ENCODE measurements at regions not wholly inside any gene's neighbourhood (a gene's known extent, or its start where the extent isn't known, plus 50 kb on each side); places are given as distances from the start of the nearest gene placed in this dataset.

GRCh38 chr21:28148400-28149064 is 844.1 kb downstream of the LTN1 start:
- H3K4me1 Mint-ChIP-seq (ENCODE audit: low read depth, unreplicated experiment) = no peaks in the 10 kb centered on the region
- no peak overlapping the region for H3K4me2 ChIP-seq (ENCODE audit: low read length)
- no peak overlapping the region for H3K4me3 ChIP-seq (ENCODE audit: insufficient read depth, low read depth, low read length)
- no peaks in the 10 kb centered on the region for H3K79me2 ChIP-seq (ENCODE audit: insufficient read depth, low read length)
- H3K4me1 ChIP-seq (ENCODE audit: insufficient read depth, low read length) = no peaks in the 10 kb centered on the region
- H4K20me1 ChIP-seq (ENCODE audit: insufficient read depth, low read length) = no peaks in the 10 kb centered on the region
- no peak for TF ChIP-seq CTCF (IDR thresholded peaks at IDR 0.05; ENCODE audit: insufficient read depth, low read depth, low read length)
- no peak for TF ChIP-seq EZH2 (IDR thresholded peaks at IDR 0.05; ENCODE audit: insufficient read depth, low read length)
- H3K36me3 ChIP-seq (ENCODE audit: insufficient read depth, low read length) = no peaks in the 10 kb centered on the region
- H3K36me3 Mint-ChIP-seq (ENCODE audit: low read depth, unreplicated experiment) = no peaks in the 10 kb centered on the region
- H3K9ac ChIP-seq (ENCODE audit: low read length) = no peak overlapping the region
- no peaks in the 10 kb centered on the region for H3K9me3 ChIP-seq (ENCODE audit: insufficient read depth, low read depth, low read length)
- H3K27ac Mint-ChIP-seq (ENCODE audit: unreplicated experiment) = no peak overlapping the region
- H2AFZ ChIP-seq (ENCODE audit: low read depth, low read length) = no peak overlapping the region
- H3K27me3 ChIP-seq (ENCODE audit: insufficient read depth, low read length) = no peaks in the 10 kb centered on the region
- H3K9me3 Mint-ChIP-seq (ENCODE audit: unreplicated experiment) = no peaks in the 10 kb centered on the region
- no peak for DNase-seq (ENCODE audit: low read depth)
- no peak overlapping the region for H3K4me3 Mint-ChIP-seq (ENCODE audit: unreplicated experiment)
- FAIRE-seq = no peak
- no peak overlapping the region for H3K27ac ChIP-seq (ENCODE audit: low read depth, low read length)
- no peaks in the 10 kb centered on the region for H3K27me3 Mint-ChIP-seq (ENCODE audit: low read depth, unreplicated experiment)

DNA sequence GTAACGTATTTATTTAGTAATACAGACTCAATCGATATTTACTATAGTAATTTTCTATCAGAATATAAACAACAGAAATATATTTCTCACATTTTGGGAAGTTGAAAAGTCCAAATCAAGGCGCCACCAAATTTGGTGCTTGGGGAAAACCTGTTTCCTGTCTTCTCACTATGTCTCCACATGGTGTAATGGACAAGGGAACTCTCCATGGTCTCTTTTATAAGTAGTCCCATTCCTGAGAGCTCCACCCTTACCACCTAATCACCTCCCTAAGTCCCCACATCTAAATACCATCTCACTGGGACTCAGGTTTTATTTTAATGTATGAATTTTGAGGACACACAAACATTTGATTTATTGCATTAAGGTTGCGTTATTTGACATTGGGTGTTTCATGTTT is 848.0 kb downstream of the LTN1 start:
- Histone ChIP-seq H3K79me2 (ENCODE audit: insufficient read depth, low read length) (no peaks in the 10 kb centered on the region), H2AFZ (ENCODE audit: low read depth, low read length) (no peak overlapping the region), H3K4me2 (ENCODE audit: low read length) (no peak overlapping the region), H3K27me3 (ENCODE audit: insufficient read depth, low read length) (no peaks in the 10 kb centered on the region), H3K36me3 (ENCODE audit: insufficient read depth, low read length) (no peaks in the 10 kb centered on the region), H3K9me3 (ENCODE audit: insufficient read depth, low read depth, low read length) (no peaks in the 10 kb centered on the region), H3K4me1 (ENCODE audit: insufficient read depth, low read length) (peaks cover 3% of the 10 kb centered on the region), H3K9ac (ENCODE audit: low read length) (no peak overlapping the region), H4K20me1 (ENCODE audit: insufficient read depth, low read length) (no peaks in the 10 kb centered on the region), H3K27ac (ENCODE audit: low read depth, low read length) (no peak overlapping the region), H3K4me3 (ENCODE audit: insufficient read depth, low read depth, low read length) (no peak overlapping the region)
- TF ChIP-seq CTCF (IDR thresholded peaks at IDR 0.05; ENCODE audit: insufficient read depth, low read depth, low read length) = no peak
- TF ChIP-seq EZH2 (IDR thresholded peaks at IDR 0.05; ENCODE audit: insufficient read depth, low read length) = no peak
- Mint-ChIP-seq H3K27me3 (ENCODE audit: low read depth, unreplicated experiment) (no peaks in the 10 kb centered on the region), H3K27ac (ENCODE audit: unreplicated experiment) (no peak overlapping the region), H3K4me1 (ENCODE audit: low read depth, unreplicated experiment) (peaks cover 9% of the 10 kb centered on the region), H3K4me3 (ENCODE audit: unreplicated experiment) (no peak overlapping the region), H3K9me3 (ENCODE audit: unreplicated experiment) (no peaks in the 10 kb centered on the region), H3K36me3 (ENCODE audit: low read depth, unreplicated experiment) (no peaks in the 10 kb centered on the region)
- no peak for DNase-seq (ENCODE audit: low read depth)
- no peak for FAIRE-seq

- Mint-ChIP-seq H3K4me3 (ENCODE audit: unreplicated experiment) (no peak overlapping the region), H3K36me3 (ENCODE audit: low read depth, unreplicated experiment) (no peaks in the 10 kb centered on the region), H3K27ac (ENCODE audit: unreplicated experiment) (no peak overlapping the region), H3K4me1 (ENCODE audit: low read depth, unreplicated experiment) (peaks cover 9% of the 10 kb centered on the region), H3K27me3 (ENCODE audit: low read depth, unreplicated experiment) (no peaks in the 10 kb centered on the region), H3K9me3 (ENCODE audit: unreplicated experiment) (no peaks in the 10 kb centered on the region)
- TF ChIP-seq EZH2 (IDR thresholded peaks at IDR 0.05; ENCODE audit: insufficient read depth, low read length) (no peak), CTCF (IDR thresholded peaks at IDR 0.05; ENCODE audit: insufficient read depth, low read depth, low read length) (no peak)
- Histone ChIP-seq H3K27me3 (ENCODE audit: insufficient read depth, low read length) (no peaks in the 10 kb centered on the region), H4K20me1 (ENCODE audit: insufficient read depth, low read length) (no peaks in the 10 kb centered on the region), H2AFZ (ENCODE audit: low read depth, low read length) (no peak overlapping the region), H3K79me2 (ENCODE audit: insufficient read depth, low read length) (no peaks in the 10 kb centered on the region), H3K4me2 (ENCODE audit: low read length) (no peak overlapping the region), H3K4me1 (ENCODE audit: insufficient read depth, low read length) (peaks cover 3% of the 10 kb centered on the region), H3K4me3 (ENCODE audit: insufficient read depth, low read depth, low read length) (no peak overlapping the region), H3K27ac (ENCODE audit: low read depth, low read length) (no peak overlapping the region), H3K36me3 (ENCODE audit: insufficient read depth, low read length) (no peaks in the 10 kb centered on the region), H3K9ac (ENCODE audit: low read length) (no peak overlapping the region), H3K9me3 (ENCODE audit: insufficient read depth, low read depth, low read length) (no peaks in the 10 kb centered on the region)
- DNase-seq (ENCODE audit: low read depth) (no peak), FAIRE-seq (no peak)
Measured at GRCh38 chr21:28144089-28144488, 848.6 kb downstream of the LTN1 start.
